PC-3 (cell line): ENCODE measurements at regions not wholly inside any gene's neighbourhood (a gene's known extent, or its start where the extent isn't known, plus 50 kb on each side); places are given as distances from the start of the nearest gene placed in this dataset.

Experiments
- EZH2 ChIP-seq: fragments of 300-600 bp; sonication (generic); IDR thresholded peaks from one replicate; pipeline ENCODE4 v1.6.1; 2017; ENCODE audit warnings: antibody characterized with exemption, mild to moderate bottlenecking, low read length; ENCODE audit not compliant: unreplicated experiment
- EZH2phosphoT487 ChIP-seq: fragments of 300-600 bp; sonication (generic); IDR thresholded peaks from 2 replicates; pipeline ENCODE4 v1.6.1; 2018; ENCODE audit warnings: mild to moderate bottlenecking, antibody characterized with exemption, low read length, borderline replicate concordance
- TF ChIP-seq, protein P1 (sequence below): fragments of 300-600 bp; sonication (generic); conservative IDR thresholded peaks from 2 replicates; pipeline ENCODE4 v1.5.1; 2017; ENCODE audit warnings: antibody characterized with exemption, low read depth, mild to moderate bottlenecking, low read length

DNA sequence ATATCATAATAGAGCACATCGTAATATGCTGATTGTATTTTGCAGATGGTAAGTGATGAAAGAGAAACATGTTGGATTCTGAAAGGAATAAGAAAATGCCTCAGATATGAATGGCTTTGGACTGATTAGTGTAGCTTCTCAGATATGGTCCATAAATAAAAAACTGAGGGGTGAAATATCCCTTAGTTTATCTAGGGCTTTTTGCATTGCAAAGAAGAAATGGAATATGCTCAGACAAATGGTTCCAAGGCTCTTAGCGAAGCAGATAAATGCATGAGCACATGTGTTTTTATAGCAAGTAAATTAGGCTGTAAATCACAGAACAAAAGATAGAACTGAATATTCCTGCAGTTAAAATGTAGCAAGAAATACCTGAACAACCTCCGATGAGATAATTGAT, 820.9 kb upstream of the GRM7 start:
- TF ChIP-seq, protein P1, sequence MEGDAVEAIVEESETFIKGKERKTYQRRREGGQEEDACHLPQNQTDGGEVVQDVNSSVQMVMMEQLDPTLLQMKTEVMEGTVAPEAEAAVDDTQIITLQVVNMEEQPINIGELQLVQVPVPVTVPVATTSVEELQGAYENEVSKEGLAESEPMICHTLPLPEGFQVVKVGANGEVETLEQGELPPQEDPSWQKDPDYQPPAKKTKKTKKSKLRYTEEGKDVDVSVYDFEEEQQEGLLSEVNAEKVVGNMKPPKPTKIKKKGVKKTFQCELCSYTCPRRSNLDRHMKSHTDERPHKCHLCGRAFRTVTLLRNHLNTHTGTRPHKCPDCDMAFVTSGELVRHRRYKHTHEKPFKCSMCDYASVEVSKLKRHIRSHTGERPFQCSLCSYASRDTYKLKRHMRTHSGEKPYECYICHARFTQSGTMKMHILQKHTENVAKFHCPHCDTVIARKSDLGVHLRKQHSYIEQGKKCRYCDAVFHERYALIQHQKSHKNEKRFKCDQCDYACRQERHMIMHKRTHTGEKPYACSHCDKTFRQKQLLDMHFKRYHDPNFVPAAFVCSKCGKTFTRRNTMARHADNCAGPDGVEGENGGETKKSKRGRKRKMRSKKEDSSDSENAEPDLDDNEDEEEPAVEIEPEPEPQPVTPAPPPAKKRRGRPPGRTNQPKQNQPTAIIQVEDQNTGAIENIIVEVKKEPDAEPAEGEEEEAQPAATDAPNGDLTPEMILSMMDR, result no peak
- TF ChIP-seq EZH2 (no peak), EZH2phosphoT487 (no peak)
